ENCODE measurements at regions not wholly inside any gene's neighbourhood (a gene's known extent, or its start where the extent isn't known, plus 50 kb on each side); places are given as distances from the start of the nearest gene placed in this dataset.

DNA sequence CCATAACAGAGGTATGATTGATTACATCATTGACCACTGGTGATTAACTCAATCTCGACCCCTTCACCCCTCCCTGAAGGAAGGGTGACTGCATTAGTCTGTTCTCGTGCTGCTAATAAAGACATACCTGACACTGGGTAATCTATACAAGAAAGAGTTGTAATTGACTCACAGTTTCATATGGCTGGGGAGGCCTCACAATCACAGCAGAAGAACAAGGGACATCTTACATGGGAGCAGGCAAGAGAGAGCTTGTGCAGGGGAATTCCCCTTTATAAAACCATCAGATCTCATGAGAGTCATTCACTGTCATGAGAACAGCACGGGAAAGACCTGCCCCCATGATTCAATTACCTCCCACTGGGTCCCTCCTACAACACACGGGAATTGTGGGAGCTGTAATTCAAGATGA lies 55.9 kb upstream of the TMCC3 start:
- no peak for DNase-seq

- DNase-seq = no peak
Measured at GRCh38 chr12:94705676-94706075, 55.3 kb upstream of the TMCC3 start.

- DNase-seq = no peak
Measured at GRCh38 chr12:94704452-94705306, 54.3 kb upstream of the TMCC3 start.

- DNase-seq = no peak
Measured at GRCh38 chr12:94702696-94703095, 52.3 kb upstream of the TMCC3 start.

GRCh38 chr12:94701711-94702110 lies 51.4 kb upstream of the TMCC3 start:
- no peak for DNase-seq

GRCh38 chr12:94700662-94701061 lies 50.3 kb upstream of the TMCC3 start:
- no peak for DNase-seq

Data from NCI-H2171 treated with DMSO at 0.1 percent for 48 hours (cell line).